Activated CD4-positive, alpha-beta T cell treated with anti-CD3 and anti-CD28 coated beads for 1 hour (primary cell): ENCODE measurements at regions not wholly inside any gene's neighbourhood (a gene's known extent, or its start where the extent isn't known, plus 50 kb on each side); places are given as distances from the start of the nearest gene placed in this dataset.

Experiments used
- DNase-seq: peaks from one replicate; pipeline ENCODE4 v3.0.0-alpha.2; 2020

DNA sequence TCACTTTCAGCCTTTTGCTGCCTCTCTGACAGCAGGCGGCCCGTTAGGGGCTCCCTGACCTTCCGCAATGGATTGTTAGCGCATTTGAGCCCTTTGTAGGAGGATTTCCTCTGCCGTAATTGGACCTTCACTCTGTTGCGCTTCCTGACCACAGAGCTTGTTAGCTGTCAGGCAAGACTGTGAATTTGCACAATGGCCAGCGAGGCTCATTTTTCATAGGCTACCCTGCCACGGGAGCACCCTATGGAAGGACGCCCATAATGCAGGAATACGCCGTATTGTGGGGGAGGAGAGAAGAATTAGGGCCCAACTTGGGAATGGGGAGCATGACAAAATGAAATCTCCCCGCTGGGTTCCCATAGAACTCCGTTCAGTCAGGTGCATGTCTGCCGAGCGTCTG is 205.2 kb upstream of the NLRP1 start:
- DNase-seq = no peak

DNA sequence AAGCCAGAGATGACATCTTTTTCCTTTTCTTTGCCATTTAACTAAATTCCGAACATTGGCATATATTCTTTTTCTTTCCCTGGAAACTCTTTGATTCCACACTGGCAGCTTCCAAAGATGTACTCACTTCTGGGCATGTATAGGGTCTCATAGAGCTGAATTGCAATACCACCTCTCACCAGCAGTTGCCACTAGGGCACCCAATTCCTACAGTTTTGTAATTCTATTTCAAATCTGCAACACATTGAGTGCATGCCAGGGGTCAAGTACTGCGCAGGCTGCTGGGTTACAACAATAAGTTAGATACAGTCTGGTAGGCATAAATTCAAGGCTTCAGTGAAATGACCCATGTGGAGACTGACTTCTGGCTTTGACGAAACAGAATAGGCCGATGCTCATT is 208.8 kb upstream of the NLRP1 start:
- DNase-seq = no peak

DNA sequence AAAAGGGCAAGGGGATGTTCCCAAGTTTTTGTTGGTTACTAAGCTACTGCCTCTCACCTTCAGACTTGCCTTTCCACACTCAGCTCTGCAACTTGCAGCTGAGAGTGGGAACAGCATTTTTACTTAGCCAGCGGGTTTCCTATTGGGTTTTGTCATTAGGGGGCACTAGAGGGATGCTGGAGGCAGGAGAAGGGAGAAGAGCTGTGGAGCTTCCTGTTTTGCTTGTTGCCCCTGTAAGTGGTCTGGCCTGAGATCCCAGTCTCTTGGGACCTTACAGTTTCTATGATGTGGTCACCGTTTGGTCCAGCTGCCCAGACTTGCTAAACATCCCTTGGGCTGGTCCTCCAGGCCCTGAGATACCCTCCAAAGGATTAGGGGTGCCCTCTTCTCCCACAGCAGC is 209.6 kb upstream of the NLRP1 start:
- DNase-seq = no peak

DNA sequence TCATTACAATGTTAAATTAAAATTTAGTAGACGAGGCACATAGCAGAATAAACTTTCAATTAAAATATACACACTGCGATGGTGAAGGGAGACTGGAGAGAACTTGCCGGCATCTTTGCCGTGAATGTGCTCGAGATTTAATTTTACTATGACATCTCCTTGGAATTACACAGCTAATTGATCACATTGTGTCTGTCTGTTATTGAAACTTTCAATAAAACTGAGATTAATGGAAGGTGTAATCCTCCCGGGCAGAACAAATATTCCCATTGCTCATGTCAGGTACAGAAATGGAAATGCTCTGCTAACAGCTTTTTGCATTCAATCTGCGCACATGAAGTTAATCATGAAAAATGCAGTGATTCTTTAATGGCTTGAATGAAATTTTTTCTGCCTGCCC is 210.1 kb upstream of the NLRP1 start:
- DNase-seq = no peak

DNA sequence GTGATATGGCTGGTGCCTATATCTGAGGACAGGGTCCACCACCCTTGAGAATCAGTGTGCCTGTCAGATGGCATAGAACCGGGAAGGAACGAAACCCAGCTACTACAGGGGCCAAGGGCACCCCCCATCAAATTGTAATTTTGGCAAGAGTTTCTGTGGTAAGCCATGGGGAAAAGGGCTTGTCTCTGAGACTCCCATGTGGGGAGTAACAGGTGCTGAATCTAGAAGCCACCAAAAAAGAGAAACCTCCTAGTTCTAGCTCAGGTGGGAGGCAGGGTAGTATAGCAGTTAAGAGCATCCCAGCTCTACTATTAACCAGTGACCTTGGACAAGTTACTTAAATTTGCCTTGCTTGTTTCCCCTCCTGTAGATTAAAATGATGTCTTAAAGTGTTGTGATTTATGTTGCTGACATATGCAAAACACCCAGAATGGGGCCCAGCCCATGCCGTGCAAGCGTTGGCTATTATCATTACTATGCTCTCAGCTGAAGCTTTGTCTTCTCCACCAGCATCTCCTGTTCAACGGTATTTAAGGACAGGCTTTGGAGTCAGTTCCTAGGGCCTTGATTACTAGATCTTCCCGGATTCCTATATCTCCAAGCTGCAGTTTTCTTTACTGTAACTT is 210.7 kb upstream of the NLRP1 start:
- no peak for DNase-seq

DNA sequence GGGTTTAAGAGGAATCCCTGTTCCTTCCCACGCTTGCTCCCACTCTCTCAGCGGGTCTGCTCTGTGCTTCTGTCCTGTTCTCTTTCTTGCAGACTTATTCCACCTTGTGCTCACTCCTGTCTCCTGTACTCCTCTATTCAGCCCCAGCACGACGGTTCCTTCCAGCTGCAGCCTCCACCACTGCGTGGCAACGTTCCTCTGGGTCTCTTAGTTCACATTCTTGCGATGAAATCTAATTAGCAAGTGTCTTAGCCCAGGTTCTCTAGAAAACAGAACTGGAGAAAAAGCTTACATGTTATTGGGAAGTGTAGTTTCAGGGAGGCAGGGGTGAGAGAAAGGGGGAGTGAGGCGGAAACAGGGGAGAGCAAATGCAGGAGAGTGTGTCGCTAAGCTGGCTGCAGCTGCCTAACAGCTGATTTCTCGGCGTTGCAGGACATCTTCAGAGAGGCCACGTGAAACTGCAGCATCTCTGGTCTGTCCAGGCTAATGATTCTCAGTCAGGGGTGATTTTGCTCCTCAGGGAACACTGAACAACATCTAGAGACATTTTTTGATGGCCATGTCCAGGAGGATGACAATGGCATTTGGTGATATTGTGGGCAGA is 213.2 kb upstream of the NLRP1 start:
- DNase-seq = no peak

DNA sequence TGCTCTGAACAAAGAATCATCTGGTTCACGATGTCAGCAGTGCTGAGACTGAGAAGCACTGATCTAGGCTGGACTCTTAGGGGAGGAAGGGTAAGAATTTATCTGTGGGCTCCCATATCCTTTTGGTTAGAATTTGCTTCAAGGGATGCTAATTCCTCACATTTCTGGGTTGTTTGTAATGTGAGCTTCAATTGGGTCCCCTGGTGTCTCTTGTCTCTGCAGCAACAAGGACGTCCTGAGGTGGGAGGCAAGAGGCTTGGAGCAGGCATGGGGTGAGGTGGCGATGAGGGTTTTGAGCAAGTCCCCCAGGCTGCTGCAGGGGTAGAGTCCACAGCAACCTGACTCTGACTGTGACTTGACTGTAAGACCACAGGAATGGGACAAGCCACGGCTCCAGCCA is 213.8 kb upstream of the NLRP1 start:
- DNase-seq = no peak

DNA sequence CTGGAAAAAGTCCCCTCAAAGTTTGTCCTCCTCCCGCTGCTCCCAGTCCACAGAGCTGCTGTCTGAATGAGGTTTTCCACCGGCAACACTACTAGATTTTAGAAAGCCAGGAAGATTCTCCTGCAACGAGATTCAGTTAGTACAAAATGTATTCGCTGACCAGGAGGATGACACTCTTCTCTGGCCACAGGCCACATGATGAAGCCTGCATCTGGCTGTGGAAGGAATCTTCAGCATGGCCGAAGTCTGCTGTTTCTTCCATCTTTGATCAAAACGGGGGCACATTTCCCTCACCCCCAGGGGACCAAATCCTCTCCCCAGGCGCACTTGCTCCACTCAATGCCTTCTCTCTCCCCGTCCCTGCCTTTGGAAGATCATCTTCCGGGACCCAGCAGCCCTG is 215.8 kb upstream of the NLRP1 start:
- DNase-seq = no peak

DNA sequence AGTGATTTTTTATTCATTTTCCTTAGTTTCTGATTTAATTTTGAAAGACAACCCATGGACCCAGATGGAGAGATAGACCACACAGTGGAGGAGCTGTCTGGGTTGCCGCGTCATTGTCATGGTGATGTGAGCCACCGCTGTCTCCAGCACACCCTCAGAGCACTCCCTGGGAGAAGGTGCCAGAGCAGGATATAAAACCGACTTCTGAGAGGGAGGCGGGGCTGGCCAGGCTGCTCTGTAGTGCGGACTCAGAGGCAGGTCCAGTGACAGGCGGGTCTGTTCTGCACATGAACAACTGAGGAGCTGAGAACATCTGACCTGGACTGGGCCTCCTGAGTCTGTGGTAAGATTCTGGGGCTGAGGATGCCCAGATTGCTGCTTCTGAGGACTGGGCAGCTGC is 216.3 kb upstream of the NLRP1 start:
- DNase-seq = no peak

DNA sequence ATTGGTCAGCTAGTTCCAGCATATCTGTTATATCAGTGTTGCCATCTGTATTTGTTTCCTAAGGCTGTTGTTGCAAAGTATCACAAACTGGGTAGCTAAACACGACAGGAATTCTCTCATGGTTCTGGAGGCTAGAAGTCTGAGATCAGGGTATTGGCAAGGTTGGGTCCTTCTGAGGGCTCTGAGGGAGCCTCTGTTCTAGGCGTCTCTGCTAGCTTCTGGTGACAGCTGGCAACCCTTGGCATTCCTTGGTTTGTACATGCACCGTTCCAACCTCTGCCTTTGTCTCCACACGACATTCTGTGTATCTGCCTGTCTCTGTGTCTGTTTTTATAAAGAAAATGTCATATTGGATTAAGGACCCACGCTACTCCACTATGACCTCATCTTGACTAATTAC is 219.9 kb upstream of the NLRP1 start:
- DNase-seq = no peak

DNA sequence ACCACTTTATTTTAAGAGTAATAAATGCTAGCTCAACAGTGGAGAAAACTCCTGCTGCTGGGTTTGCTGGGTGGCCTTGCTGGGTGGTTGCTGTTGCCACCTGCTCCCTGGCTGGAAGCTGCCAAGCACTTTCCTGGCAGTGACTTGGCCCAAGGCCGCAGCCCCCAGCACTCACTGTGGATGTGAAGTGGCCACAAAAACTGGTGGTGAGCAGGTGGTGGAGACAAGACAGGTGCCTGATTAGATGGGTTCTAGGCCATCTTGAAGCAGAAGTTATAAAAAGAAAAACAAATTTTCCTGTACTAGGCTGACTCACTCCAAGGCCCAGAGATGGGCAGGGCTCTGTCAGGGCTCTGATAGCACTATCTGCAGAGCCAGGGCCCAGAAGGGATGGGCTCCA is 224.7 kb upstream of the NLRP1 start:
- no peak for DNase-seq

DNA sequence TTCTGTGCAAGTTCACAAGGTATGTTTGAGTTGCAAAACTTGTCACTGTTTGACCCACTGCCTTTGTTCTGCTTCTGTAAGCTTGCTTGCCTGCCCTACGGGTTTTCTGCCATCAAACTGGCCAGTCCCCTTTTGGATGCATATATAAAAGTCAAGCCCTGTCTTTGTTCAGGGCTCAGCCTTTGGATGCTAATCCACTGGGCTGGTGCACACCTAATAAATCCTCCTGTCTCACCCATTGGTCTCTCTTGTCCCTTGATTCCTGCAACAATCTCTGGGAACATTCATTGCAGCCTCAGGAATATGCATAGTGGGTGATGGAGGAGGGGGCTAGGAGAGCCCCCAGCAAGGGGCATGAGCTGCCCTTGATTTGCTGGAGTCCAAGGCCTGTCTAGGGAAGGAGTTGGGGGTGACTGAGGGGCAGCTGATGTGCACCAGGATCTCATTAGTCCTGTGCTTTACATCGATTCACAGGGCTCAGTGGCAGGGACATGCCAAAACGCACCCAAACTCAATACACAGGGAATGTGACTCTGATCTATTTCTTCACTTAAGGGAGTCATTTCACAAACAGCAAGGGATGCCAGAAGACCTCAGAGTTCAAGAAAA is 225.4 kb upstream of the NLRP1 start:
- no peak for DNase-seq

DNA sequence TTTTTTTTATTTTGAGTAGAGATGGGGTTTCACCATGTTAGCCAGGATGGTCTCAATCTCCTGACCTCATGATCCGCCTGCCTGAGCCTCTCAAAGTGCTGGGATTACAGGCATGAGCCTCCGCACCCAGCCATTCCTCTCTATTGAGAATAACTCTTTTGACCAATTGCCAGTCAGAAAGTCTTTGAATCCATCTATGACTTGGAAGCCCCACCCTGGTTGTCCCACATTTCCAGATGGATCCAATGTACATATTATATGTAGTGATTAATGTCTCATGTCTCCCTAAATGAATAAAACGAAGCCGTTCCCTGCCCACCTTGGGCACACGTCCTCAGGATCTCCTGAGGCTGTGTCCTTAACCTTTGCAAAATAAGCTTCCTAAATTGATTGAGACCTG is 228.3 kb upstream of the NLRP1 start:
- DNase-seq = no peak

DNA sequence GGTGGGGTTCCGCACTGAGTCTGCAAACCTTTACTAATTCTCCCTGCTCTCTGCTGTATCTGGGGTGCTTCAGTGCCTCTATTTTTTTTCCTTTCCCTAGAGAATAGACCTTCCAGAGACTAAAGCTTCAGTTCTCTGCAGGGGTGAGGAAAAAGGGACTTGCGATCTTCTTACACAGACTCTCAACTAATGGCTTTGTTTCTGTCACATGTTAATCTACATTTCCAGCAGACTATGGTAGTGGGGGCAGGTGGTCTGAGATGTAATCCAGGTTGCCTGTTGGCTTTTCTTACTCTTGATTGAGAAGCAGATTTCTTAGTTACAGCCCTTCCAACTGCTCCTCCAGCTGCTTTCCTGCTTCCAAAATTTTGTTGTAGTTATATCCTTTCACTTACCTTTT is 229.0 kb upstream of the NLRP1 start:
- DNase-seq = no peak

DNA sequence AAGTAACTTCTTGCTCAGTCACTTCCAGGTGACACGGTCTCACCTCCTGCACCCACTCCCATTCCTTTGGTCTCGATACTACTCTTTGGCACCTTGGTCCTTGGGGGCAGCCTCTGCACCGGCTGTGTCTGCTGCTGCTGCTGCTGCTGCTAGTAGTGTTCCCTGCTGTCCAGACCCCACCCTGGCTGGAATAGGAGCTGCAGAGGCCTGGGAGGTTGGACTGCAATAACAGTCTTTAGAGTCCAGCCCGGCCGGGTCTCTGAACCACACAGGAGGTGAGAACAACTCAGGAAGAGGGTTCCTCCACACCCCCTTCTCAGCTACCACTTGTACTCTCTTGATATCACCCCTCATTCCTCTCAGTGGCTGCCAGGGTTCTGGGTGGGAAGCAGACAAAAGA is 231.1 kb upstream of the NLRP1 start:
- DNase-seq = no peak

DNA sequence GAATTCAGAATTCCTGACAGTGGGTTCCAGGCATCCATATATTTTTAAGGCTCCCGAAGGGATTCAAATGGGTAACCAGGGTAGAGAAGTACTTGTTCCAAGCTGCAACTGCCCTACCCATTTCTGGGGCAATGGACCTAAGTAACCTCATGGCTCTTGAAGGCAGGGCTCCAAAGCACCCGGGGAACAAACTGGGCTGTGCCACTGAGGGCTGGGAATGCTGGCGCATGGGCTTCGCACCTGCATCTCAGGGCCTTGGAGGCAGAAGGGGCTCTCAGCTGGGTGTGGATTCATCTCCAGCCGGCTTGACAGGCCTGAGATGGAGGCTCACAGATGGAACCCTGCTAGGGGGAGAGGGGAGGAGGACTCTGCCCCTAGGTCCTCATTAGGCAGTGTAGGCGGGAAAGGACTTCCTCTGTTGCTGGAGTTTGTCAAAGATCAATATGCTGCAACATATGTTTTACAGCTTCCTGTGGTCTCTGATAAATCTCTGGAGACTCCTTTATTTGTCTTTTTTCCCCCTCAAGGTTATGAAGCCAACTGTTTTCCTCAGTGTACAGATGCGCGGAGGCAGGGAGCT is 232.3 kb upstream of the NLRP1 start:
- DNase-seq = no peak

DNA sequence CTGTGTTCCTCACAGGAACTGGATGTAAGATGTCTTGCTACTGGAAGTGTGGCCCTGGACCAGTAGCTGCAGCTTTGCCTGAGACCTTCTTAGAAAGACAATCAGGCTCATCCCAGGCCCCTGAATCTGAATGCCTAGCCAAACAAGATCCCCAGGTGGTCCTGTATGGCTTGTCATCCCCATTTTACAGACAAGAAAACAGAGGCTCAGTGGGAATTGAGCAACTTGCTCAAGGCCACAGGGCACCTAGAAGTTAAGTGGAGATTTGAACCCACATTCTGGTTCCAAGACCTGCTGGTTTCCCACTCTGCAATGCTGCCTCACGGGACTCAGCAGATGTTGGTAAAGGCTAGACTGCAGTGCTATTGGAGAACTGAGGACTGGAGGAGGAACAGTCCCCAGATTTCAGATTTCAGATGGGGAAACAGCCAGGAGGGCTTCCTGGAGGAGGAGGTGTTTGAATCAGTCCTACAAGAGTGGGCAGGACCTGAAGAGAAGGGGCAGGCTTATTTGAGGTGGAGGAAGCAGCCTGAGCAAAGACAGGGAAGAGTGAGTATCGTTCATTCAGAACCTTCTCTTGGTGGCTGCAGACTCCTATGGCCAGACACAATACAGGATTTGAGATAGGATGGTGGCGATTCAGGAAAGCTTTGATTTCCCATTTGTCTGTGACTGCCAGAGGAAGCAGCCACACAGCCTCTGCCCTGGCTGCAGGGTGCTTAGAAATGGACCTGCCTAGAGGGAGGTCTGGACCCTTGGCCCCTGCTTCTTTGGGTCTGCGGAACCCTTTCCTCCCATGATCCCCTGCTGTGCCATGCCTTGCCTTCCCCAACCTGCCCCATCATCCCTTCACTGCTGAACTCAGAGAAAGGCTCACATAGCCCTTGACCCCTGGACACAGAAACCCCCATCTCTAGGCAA is 233.4 kb upstream of the NLRP1 start:
- DNase-seq = no peak

DNA sequence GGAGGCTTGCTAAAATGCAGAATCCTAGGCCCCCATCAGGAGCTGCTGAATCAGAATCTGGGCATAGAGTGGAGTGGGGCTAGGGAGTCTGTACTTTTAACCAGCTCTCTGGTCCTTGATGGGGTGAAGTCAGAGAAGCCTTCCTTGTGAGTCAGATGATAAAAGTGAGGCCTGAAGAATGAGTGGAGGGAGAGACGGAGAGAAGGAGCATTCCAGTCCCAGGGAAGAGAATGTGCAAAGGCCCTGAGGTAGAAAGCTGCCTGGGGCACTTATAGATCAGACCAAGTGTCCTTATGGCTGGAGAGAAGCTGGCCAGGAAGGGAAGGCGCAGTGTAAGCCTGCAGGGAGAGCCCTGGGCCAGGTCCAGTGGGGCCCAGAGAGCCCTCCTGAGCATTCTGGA is 235.1 kb upstream of the NLRP1 start:
- no peak for DNase-seq

DNA sequence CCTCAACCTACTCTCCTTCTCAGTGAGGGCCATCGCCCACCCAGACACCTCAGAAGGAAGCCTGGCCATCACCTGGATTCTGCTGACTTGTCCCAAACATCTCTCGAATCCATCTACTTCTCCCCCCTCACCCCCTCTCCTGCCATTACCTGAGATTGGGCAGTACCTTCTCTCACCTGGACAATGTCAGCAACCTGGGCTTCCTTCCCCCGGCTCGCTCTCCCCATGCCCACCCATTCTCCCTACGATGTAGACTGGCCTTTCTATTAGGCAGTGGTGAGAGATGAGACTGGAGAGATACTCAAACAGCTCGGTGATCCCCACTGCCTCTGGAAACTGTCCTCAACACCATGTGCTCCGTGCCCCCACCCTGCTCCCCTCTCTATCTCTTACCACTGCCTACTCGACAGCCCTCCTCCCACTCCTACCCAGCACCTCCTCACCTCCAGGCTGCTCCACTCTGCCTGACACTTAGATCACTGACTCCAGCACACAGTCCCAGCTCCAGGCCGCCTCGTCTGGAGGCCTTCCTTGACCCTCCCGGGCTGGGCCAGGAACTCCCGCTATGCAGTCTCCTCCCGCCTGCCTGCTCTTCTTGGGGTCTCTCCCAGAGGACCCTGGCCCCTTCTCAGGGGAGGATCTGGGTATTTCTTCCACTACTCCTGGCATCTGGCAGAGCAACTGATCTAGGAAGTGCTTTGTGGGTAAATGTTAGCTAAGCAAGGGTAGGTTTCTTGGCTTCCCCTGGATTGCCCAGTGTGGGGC is 235.8 kb upstream of the NLRP1 start:
- DNase-seq = no peak

DNA sequence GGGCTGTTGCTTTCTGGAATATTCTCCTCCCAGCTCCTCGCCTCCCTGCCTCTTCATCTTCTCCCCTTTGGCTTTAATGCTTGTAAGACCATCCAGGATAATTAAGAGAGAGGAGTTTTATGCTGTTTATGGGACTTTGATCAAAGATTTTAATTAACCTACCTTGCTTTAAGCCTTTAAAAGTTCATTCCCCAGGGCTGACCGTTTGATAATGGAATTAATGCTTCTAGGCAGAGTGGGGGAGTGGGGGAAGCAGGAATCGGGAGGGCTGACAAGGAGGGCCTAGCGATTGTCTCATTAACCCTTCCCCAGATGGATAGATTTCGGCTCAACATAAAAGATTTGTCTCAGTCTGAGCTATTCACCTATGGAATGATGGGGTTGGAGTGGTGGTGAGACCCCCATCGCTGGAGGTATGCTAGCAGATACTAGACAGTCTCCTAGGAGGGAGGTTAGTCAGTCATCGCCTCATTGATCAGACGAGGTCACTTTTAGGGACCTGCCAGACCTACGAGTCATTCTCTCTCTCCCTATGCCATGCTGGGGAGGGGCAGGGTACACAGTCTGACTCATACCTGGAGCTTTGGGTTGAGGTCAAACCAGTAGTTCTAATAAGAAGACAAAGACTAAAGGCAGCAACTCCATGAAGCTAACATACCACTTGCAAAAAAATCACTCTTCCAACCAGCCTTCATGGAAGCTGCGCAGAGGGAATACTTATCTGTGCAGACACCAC is 236.6 kb upstream of the NLRP1 start:
- DNase-seq = no peak

DNA sequence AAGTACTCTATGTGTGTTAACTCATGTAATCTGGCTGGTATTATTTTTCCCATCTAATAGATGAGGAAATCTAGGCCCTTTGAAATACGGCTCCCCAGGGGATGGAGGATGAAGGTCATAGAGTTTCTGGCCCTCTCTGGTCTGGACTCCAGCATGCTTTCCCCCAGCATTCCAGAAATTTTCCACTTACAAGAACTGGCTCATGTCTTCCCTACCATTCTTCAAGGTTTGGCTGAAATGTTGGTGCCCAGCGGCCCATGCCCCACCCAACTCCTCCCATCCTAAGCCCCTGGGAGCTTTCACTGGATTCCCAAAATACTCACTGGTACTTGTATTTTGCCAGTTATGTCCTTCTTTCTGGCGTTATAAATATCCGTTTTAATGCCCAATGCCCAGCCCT is 237.5 kb upstream of the NLRP1 start:
- DNase-seq = no peak
